Naive B cell (primary cell): ENCODE measurements at regions not wholly inside any gene's neighbourhood (a gene's known extent, or its start where the extent isn't known, plus 50 kb on each side); places are given as distances from the start of the nearest gene placed in this dataset.
A peak's percentile ranks its signal among the peaks of the same experiment; 100 is the strongest.
"Not testable (repeated sequence)": the region's sequence is repeated elsewhere in the genome, so short reads cannot be mapped to it uniquely, and the experiment has no call there.

ENCODE experiments used
- ATAC-seq, 2 donors: fragments of 150-1000 bp; cut with Tn5 transposase; 2 replicates each; pipeline ENCODE4 v1.10.0; 2021; ENCODE audit warnings: low read depth in 2 of 2, mild to moderate bottlenecking in 2 of 2, moderate library complexity in 2 of 2
- DNase-seq: peaks from one replicate; pipeline ENCODE4 v3.0.0; 2022
- H3K27ac Mint-ChIP-seq, 6 donors: one replicate each; pipeline ENCODE4 v1.8.0; 2020 to 2022; ENCODE audit warnings: mild to moderate bottlenecking in 6 of 6, mixed read lengths in 6 of 6, moderate library complexity in 5 of 6, inconsistent platforms in 2 of 6
- H3K27me3 Mint-ChIP-seq, 3 donors: one replicate each; pipeline ENCODE4 v1.8.0; 2021 to 2022; ENCODE audit warnings: mixed read lengths in 3 of 3, mild to moderate bottlenecking in 1 of 3
- H3K36me3 Mint-ChIP-seq, 2 donors: one replicate each; pipeline ENCODE4 v1.8.0; 2020 to 2022; ENCODE audit warnings: mixed read lengths in 2 of 2, inconsistent platforms in 1 of 2, mild to moderate bottlenecking in 1 of 2
- H3K4me1 Mint-ChIP-seq, 3 donors: one replicate each; pipeline ENCODE4 v1.8.0; 2020 to 2022; ENCODE audit warnings: mixed read lengths in 3 of 3, inconsistent platforms in 1 of 3, mild to moderate bottlenecking in 1 of 3, moderate library complexity in 1 of 3
- H3K4me3 Mint-ChIP-seq, 8 donors: one replicate each; pipeline ENCODE4 v1.8.0; 2020 to 2022; ENCODE audit warnings: mild to moderate bottlenecking in 8 of 8, mixed read lengths in 8 of 8, moderate library complexity in 8 of 8, inconsistent platforms in 2 of 8
- H3K9me3 Mint-ChIP-seq, 7 donors: one replicate each; pipeline ENCODE4 v1.8.0; 2020 to 2022; ENCODE audit warnings: mixed read lengths in 7 of 7, mild to moderate bottlenecking in 5 of 7, inconsistent platforms in 2 of 7, moderate library complexity in 1 of 7

GRCh38 chr14:99995700-99996356 lies 69.4 kb upstream of the EVL start:
- Mint-ChIP-seq H3K9me3 (no peaks in the 10 kb centered on the region), H3K36me3 (no peaks in the 10 kb centered on the region), H3K4me3 (no peak overlapping the region), H3K27ac (peak overlapping the region in 1 of 6 donors; percentile 45), H3K4me1 (peaks cover 9 to 11% (median 9%) of the 10 kb centered on the region in 3 donors), H3K27me3 (peaks cover 0 to 15% (median 6%) of the 10 kb centered on the region in 3 donors)
- ATAC-seq (peak; percentile 100), DNase-seq (peak; percentile 74)

- DNase-seq (no peak), ATAC-seq (no peak)
- H3K27me3 Mint-ChIP-seq: peaks cover 0 to 15% (median 6%) of the 10 kb centered on the region in 3 donors
- H3K9me3 Mint-ChIP-seq: peaks cover 0 to 1% (median 0%) of the 10 kb centered on the region in 7 donors
- no peaks in the 10 kb centered on the region for H3K36me3 Mint-ChIP-seq
- H3K4me3 Mint-ChIP-seq: no peak overlapping the region
- peaks cover 9 to 11% (median 9%) of the 10 kb centered on the region in 3 donors for H3K4me1 Mint-ChIP-seq
- peak overlapping the region in 1 of 6 donors; percentile 6 for H3K27ac Mint-ChIP-seq
Measured at GRCh38 chr14:99996951-99997571, 68.2 kb upstream of the EVL start.

GRCh38 chr14:100000398-100000797 lies 64.8 kb upstream of the EVL start:
- not testable (repeated sequence) for H3K4me1 Mint-ChIP-seq, DNase-seq, ATAC-seq, H3K27me3 Mint-ChIP-seq, H3K27ac Mint-ChIP-seq, H3K36me3 Mint-ChIP-seq, H3K4me3 Mint-ChIP-seq
- peaks cover 0 to 21% (median 4%) of the 10 kb centered on the region in 7 donors for H3K9me3 Mint-ChIP-seq

GRCh38 chr14:100004392-100004791 lies 60.8 kb upstream of the EVL start:
- no peaks in the 10 kb centered on the region for H3K36me3 Mint-ChIP-seq
- peaks cover 3 to 9% (median 6%) of the 10 kb centered on the region in 3 donors for H3K4me1 Mint-ChIP-seq
- H3K4me3 Mint-ChIP-seq: no peak overlapping the region
- no peak overlapping the region for H3K27ac Mint-ChIP-seq
- no peak for DNase-seq
- peaks cover 0 to 24% (median 7%) of the 10 kb centered on the region in 7 donors for H3K9me3 Mint-ChIP-seq
- no peak for ATAC-seq
- peaks cover 0 to 7% (median 0%) of the 10 kb centered on the region in 3 donors for H3K27me3 Mint-ChIP-seq

- H3K9me3 Mint-ChIP-seq: peaks cover 0 to 21% (median 5%) of the 10 kb centered on the region in 7 donors
- H3K4me3 Mint-ChIP-seq: peak overlapping the region in 1 of 8 donors; percentile 29
- DNase-seq (no peak), ATAC-seq (no peak)
- H3K27ac Mint-ChIP-seq: peak overlapping the region in 2 of 6 donors; percentile 69 to 89
- no peaks in the 10 kb centered on the region for H3K36me3 Mint-ChIP-seq
- peaks cover 3 to 9% (median 6%) of the 10 kb centered on the region in 3 donors for H3K4me1 Mint-ChIP-seq
- no peaks in the 10 kb centered on the region for H3K27me3 Mint-ChIP-seq
Measured at GRCh38 chr14:100007254-100007653, 58.0 kb upstream of the EVL start.

- not testable (repeated sequence) for ATAC-seq, H3K4me1 Mint-ChIP-seq, H3K27ac Mint-ChIP-seq, H3K27me3 Mint-ChIP-seq, H3K36me3 Mint-ChIP-seq, H3K4me3 Mint-ChIP-seq, H3K9me3 Mint-ChIP-seq, DNase-seq
Measured at GRCh38 chr14:100009802-100010201, 55.4 kb upstream of the EVL start.

DNA sequence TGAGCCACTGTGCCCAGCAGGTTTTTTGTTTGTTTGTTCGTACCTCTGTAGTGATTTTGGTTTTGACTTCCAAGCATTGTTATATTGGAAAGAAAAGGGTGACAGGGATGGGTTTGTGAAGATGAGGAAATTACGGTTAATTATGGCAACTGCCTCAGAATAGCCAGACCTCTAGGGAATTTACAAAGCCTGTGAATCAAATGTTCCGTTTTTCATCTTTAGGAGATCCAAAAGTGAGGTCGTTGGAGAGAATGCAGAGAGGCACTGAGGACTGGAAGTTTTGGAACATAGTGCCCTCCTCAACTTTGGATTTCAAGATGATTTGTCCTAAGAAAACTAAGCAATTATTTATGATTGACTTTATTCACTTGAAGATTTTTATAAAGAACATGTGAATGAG lies 54.5 kb upstream of the EVL start:
- Mint-ChIP-seq H3K27me3 (no peaks in the 10 kb centered on the region), H3K9me3 (peaks cover 0 to 1% (median 0%) of the 10 kb centered on the region in 7 donors), H3K27ac (no peak overlapping the region), H3K4me1 (peaks cover 7 to 9% (median 9%) of the 10 kb centered on the region in 3 donors), H3K4me3 (no peak overlapping the region), H3K36me3 (no peaks in the 10 kb centered on the region)
- no peak for ATAC-seq
- no peak for DNase-seq

GRCh38 chr14:100011628-100012325 lies 53.4 kb upstream of the EVL start:
- ATAC-seq (no peak), DNase-seq (no peak)
- Mint-ChIP-seq H3K27ac (no peak overlapping the region), H3K4me1 (peaks cover 7 to 9% (median 9%) of the 10 kb centered on the region in 3 donors), H3K36me3 (no peaks in the 10 kb centered on the region), H3K9me3 (no peaks in the 10 kb centered on the region), H3K27me3 (no peaks in the 10 kb centered on the region), H3K4me3 (no peak overlapping the region)

DNA sequence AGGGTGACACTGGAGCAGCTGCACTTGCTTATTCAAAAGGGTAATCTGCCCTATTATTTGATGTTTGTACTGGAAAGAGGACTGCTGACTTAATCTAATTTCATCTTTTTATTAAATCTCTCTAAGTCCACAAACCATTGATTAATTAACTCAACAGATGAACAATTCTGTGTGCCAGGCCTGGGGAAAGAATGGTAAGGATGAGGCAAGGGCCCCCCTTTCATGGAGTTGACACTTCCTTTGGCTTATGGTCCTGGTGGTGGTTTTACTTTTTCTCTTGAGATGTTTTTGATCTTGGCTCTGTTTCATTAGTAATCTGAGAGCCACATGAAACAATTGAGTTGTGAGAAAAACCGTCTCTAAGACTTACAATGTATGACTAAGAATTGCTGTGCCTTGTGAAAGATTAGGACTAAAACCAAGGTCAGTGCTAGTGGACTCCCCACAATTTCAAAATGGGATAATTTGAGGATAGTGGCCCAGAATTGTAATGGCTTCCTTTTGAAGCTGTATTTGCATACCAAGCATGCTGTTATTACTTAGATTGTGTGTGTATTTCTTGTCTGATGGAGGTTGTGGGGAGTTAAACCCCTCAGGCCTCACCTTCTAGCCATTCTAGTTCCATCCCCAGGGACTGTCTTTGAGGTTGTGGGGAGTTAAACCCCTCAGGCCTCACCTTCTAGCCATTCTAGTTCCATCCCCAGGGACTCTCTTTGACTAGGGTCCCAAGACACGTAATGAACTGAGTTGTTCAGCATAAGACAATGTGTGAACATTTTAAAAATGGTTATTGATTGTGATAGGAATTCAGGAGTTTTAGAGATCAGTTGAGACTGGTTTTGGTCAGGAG lies 52.5 kb upstream of the EVL start:
- H3K27me3 Mint-ChIP-seq: no peaks in the 10 kb centered on the region
- no peak overlapping the region for H3K27ac Mint-ChIP-seq
- no peak for ATAC-seq
- H3K4me1 Mint-ChIP-seq: peaks cover under 1 to 4% (median 3%) of the 10 kb centered on the region in 3 donors
- no peaks in the 10 kb centered on the region for H3K9me3 Mint-ChIP-seq
- no peak for DNase-seq
- no peak overlapping the region for H3K4me3 Mint-ChIP-seq
- H3K36me3 Mint-ChIP-seq: no peaks in the 10 kb centered on the region

GRCh38 chr14:100015251-100015655 lies 50.0 kb upstream of the EVL start:
- Mint-ChIP-seq H3K27ac (no peak overlapping the region), H3K9me3 (no peaks in the 10 kb centered on the region), H3K36me3 (no peaks in the 10 kb centered on the region), H3K4me3 (peak overlapping the region in 1 of 8 donors; percentile 16), H3K4me1 (peaks cover 0 to 7% (median 3%) of the 10 kb centered on the region in 3 donors), H3K27me3 (peaks cover 0 to 7% (median 0%) of the 10 kb centered on the region in 3 donors)
- ATAC-seq: peak; percentile 74 to 77
- no peak for DNase-seq
